CD4-positive, alpha-beta T cell treated with Interleukin-21 for 1 hour (primary cell): ENCODE measurements at regions not wholly inside any gene's neighbourhood (a gene's known extent, or its start where the extent isn't known, plus 50 kb on each side); places are given as distances from the start of the nearest gene placed in this dataset.
A peak's percentile ranks its signal among the peaks of the same experiment; 100 is the strongest.

Experiments
- DNase-seq: peaks from one replicate; pipeline ENCODE4 v3.0.0-alpha.2; 2020

GRCh38 chr1:235025422-235025984 is 103.1 kb downstream of the TOMM20 start:
- DNase-seq, result no peak

- DNase-seq, result no peak
Measured at GRCh38 chr1:235024711-235025421, 103.8 kb downstream of the TOMM20 start.

GRCh38 chr1:235023711-235024439 is 104.8 kb downstream of the TOMM20 start:
- DNase-seq, result no peak

GRCh38 chr1:235022981-235023710 is 105.5 kb downstream of the TOMM20 start:
- DNase-seq, result no peak

GRCh38 chr1:235022341-235022980 is 106.2 kb downstream of the TOMM20 start:
- DNase-seq, result no peak

GRCh38 chr1:235021815-235022214 is 106.8 kb downstream of the TOMM20 start:
- no peak for DNase-seq

GRCh38 chr1:235021321-235021720 is 107.3 kb downstream of the TOMM20 start:
- DNase-seq, result no peak

- no peak for DNase-seq
Measured at GRCh38 chr1:235019961-235020360, 108.7 kb downstream of the TOMM20 start.

GRCh38 chr1:235019471-235019870 is 109.2 kb downstream of the TOMM20 start:
- no peak for DNase-seq

- no peak for DNase-seq
Measured at GRCh38 chr1:235018720-235019444, 109.8 kb downstream of the TOMM20 start.

- DNase-seq, result no peak
Measured at GRCh38 chr1:235018161-235018560, 110.5 kb downstream of the TOMM20 start.

- DNase-seq, result no peak
Measured at GRCh38 chr1:235017719-235018118, 110.9 kb downstream of the TOMM20 start.

- DNase-seq, result no peak
Measured at GRCh38 chr1:235017191-235017590, 111.4 kb downstream of the TOMM20 start.

GRCh38 chr1:235015291-235015985 is 113.2 kb downstream of the TOMM20 start:
- DNase-seq, result peak; percentile 58

- DNase-seq, result no peak
Measured at GRCh38 chr1:235014756-235015155, 113.9 kb downstream of the TOMM20 start.

GRCh38 chr1:235013512-235013911 is 115.1 kb downstream of the TOMM20 start:
- DNase-seq, result no peak

GRCh38 chr1:235012436-235013210 is 116.0 kb downstream of the TOMM20 start:
- peak; percentile 9 for DNase-seq

- DNase-seq, result peak; percentile 98
Measured at GRCh38 chr1:235011599-235012435, 116.8 kb downstream of the TOMM20 start.

GRCh38 chr1:235011064-235011598 is 117.5 kb downstream of the TOMM20 start:
- DNase-seq, result peak; percentile 79
